NCI-H69 (cell line): ENCODE measurements at regions not wholly inside any gene's neighbourhood (a gene's known extent, or its start where the extent isn't known, plus 50 kb on each side); places are given as distances from the start of the nearest gene placed in this dataset.

ENCODE experiments used
- DNase-seq: peaks from one replicate; lab custom pipeline; 2025; lab: John Stamatoyannopoulos, UW

- DNase-seq = no peak
Observed at GRCh38 chr10:3902054-3902808, 117.2 kb upstream of the KLF6 start.

DNA sequence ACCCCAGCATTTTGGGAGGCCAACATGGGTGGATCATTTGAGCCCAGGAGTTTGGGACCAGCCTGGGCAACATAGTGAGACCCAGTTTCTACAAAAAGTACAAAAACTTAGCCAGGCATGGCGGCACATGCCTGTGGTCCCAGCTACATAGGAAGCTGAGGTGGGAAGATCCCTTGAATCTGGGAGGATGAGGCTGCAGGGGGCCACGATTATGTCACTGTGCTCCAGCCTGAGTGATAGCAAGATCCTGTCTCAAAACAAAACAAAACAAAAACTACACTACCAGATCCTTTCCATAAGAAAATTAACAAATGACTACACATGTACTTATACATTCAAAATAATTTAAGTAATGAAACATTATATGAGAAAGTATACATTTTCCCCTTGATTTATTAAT, 116.4 kb upstream of the KLF6 start:
- DNase-seq = no peak

GRCh38 chr10:3900391-3900790, 115.4 kb upstream of the KLF6 start:
- no peak for DNase-seq

DNA sequence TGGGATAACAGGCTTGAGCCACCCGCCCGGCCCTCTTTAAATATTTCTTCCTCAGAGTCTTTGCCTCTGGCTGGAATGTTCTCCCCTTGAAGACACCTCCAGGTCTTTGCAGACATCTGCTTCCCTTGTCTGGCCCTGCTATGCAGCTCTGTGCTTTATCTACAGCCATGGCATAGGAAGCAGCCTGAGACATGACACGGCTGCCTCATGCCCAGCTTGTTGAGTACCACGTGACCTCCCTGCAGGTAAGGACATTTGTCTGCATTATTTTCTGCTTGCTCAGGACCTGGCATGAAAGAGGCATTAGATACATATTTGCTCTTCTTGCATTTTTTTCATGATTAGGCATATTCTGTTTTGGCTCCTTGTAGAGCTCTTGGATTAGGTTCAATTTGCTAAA, 113.8 kb upstream of the KLF6 start:
- peak; percentile 75 for DNase-seq

DNA sequence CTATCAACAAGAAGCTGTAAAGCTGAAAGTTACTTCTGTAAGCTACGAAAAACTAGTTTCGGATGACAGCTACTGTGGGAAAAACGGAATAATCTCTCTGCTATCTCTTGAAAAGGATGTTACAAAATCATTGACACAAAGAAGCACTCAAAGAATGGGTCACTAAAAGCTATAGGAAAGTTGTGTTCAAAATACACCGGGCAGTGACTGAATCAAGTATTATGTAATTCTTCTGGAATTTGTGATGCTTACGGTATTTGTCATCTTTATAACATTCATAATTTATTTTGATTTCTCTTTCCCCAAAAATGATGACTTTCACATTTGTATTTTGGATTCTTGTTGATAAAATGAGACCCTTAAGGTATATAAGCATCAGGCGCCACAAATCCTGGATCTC, 112.1 kb upstream of the KLF6 start:
- no peak for DNase-seq

GRCh38 chr10:3896161-3896560, 111.2 kb upstream of the KLF6 start:
- DNase-seq = no peak

GRCh38 chr10:3895045-3895631, 110.1 kb upstream of the KLF6 start:
- no peak for DNase-seq

GRCh38 chr10:3893901-3894563, 109.0 kb upstream of the KLF6 start:
- no peak for DNase-seq

- DNase-seq = no peak
Observed at GRCh38 chr10:3892440-3893425, 107.7 kb upstream of the KLF6 start.

- DNase-seq = no peak
Observed at GRCh38 chr10:3891396-3891795, 106.4 kb upstream of the KLF6 start.

DNA sequence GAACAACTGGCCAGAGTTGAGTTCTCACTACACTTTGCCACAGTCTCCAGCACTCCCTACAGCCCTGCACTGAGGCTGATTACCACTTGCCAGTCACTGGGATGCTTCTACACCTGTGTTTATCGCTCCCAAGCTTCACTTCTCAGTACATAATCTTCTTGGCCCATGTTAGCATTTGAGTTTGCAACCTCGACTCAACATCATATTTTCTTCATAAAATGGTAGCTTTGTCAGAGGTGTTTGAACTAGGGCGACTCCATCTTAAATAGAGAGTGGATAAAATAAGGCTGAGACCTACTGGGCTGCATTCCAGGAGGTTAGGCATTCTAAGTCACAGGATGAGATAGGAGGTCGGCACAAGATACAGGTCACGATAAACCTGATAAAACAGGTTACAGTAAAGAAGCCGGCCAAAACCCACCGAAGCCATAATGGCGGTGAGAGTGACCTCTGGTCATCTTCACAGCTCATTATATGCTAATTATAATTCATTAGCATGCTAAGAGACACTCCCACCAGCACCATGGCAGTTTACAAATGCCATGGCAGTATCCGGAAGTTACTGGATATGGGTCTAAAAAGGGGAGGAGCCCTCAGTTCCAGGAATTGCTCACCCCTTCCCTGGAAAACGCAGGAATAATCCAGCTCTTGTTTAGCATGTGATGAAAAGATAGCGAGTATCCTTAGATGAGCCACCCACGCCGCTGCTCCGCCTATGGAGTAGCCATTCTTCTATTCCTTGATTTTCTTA, 105.8 kb upstream of the KLF6 start:
- no peak for DNase-seq

- no peak for DNase-seq
Observed at GRCh38 chr10:3889961-3890522, 105.0 kb upstream of the KLF6 start.

- DNase-seq = no peak
Observed at GRCh38 chr10:3887885-3888476, 103.0 kb upstream of the KLF6 start.

- DNase-seq = no peak
Observed at GRCh38 chr10:3887404-3887803, 102.4 kb upstream of the KLF6 start.

GRCh38 chr10:3886641-3887251, 101.7 kb upstream of the KLF6 start:
- no peak for DNase-seq

DNA sequence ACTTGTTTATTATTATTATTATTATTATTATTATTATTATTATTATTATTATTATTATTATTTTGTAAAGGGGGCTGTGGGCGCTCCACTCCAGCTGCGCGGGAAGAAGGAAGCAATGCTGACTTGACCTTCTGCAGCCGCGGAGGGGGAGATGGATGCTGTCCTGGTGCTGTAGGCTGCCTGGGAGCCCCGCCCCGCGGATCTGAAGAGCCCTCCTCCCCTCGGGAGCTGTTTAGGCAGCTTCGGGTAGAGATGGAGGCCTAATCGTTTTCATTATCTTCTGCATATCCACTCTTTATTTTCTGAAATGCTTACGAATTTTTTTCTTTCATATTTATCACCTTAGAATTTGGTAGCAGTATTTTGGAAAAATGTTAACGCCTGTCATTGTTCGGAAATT, 101.2 kb upstream of the KLF6 start:
- no peak for DNase-seq

GRCh38 chr10:3882855-3883254, 97.8 kb upstream of the KLF6 start:
- DNase-seq = peak; percentile 20

DNA sequence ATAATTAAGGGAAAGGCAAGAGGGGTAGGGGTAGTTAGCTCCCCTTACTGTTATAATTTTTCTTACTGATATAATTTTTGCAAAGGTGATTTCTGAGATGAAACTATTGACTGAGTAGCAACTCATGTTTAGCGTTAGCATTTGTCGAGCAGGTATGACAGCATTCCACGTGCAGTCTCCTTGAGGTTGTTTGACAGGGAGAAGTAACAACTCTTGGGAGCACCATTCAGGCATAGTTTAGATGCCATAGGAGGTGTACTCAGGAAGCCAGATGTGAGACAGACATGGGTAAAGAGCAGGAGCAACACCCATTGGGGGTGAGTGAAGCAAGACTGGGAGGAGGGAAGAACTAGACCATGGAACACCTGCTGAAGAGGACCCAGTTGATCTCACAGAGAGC, 96.6 kb upstream of the KLF6 start:
- no peak for DNase-seq

- no peak for DNase-seq
Observed at GRCh38 chr10:3879073-3879472, 94.1 kb upstream of the KLF6 start.
